HG03378 (cell line): ENCODE measurements at regions not wholly inside any gene's neighbourhood (a gene's known extent, or its start where the extent isn't known, plus 50 kb on each side); places are given as distances from the start of the nearest gene placed in this dataset.

Experiments
- ATAC-seq: cut with Tn5 transposase; IDR thresholded peaks from one replicate; pipeline ENCODE4 v1.9.1; 2021; ENCODE audit warnings: mild to moderate bottlenecking, moderate library complexity; ENCODE audit not compliant: unreplicated experiment

DNA sequence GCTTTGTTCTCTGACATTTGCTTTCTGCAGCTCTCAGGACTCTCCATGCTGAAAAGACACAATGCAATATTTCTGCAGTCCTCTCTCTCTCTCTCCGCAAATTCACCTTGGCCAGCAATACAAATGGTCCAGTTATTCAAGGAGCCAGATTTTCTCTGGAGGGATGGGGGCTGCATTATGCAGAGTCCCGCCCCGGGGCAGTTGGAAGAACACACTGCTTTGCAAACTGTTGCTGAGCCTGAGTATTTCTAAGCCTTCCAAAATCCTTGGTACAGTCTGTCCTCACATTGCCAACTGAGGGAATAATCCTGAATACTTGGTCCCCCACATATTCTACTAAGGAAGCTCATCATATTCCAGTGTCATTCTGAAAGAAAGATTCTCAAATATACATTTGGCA lies 94.3 kb upstream of the ZC3H12C start:
- ATAC-seq, result no peak

DNA sequence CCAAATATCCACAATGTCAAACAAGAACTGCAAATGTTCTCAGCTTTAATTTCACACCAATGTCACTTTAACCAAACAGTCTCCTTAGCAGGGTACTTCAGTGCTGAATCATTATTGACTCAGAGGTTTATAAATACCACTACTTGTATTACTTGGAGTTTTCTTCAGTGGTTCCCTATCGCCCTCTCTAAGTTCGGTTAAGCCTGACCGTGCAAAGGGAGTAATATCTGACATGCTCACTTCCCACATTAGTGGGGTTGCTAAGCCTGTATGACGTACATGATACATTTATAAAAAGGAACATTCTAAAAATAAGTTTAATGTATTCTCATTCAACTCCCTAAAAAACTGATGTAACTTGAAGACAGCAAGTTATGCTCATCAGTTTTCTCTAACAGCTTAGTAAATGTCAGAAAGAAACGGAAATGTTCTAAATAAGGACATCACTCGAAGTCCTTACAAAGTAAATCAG lies 93.1 kb upstream of the ZC3H12C start:
- ATAC-seq, result peak; percentile 98

DNA sequence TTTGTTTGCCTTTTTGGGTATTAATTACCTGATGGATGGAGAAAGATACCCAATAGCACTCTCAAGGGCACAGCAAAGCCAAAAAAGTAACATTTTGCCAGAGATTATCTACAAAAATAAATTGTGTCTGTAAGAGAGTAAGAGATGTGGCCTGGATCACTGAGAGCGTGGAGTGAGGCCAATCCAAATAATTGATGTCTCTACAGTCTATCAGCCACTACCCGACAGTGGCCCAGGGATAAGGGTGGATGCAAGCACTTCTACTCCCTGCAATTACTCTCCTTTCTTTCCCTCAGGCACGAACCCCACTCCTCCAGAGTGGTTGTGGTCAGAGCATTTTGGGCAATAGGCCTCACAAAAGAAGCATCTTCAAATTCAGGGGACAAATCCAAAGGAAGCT lies 92.3 kb upstream of the ZC3H12C start:
- no peak for ATAC-seq

GRCh38 chr11:110003426-110003825 lies 89.8 kb upstream of the ZC3H12C start:
- ATAC-seq, result no peak

DNA sequence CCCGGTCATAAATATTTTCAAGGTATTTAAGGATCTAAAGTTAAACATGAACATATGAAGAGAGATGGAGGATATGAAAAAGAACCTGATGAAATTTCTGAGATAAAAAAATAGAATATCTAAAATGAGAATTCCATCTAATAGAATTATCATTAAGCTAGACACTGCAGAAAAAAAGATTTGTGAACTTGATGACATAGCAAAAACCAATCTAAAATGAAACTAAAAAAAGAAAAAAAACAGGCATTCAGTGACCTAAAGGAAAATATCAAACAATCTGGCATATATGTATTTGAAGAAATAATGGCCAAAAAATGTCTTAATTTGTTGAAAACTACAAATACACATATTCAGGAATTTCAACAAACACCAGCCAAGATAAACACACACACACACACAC lies 81.6 kb upstream of the ZC3H12C start:
- ATAC-seq, result no peak

DNA sequence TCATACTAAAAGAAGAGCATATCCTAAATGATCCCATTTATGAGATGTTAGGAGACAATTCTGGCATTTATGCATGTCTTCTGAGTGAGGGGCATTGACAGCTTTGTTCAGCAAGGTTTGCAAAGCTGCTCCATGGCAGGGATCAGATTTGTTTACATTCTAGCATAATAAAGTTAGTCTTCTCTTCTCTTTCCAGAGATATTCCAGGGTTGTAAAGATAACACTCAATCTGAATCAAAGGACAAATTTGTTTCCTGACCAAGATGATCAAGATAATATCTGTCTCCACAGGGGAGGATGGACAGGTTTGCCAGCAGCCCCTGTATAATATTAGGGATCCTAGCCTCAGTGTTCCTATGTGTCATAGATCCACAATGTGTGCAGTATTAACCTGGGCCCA lies 77.5 kb upstream of the ZC3H12C start:
- no peak for ATAC-seq

GRCh38 chr11:110019675-110020074 lies 73.5 kb upstream of the ZC3H12C start:
- ATAC-seq, result no peak

- ATAC-seq, result no peak
These were observed 70.6 kb upstream of the ZC3H12C start for GRCh38 chr11:110022548-110022947.

GRCh38 chr11:110023711-110024110 lies 69.5 kb upstream of the ZC3H12C start:
- ATAC-seq, result no peak

DNA sequence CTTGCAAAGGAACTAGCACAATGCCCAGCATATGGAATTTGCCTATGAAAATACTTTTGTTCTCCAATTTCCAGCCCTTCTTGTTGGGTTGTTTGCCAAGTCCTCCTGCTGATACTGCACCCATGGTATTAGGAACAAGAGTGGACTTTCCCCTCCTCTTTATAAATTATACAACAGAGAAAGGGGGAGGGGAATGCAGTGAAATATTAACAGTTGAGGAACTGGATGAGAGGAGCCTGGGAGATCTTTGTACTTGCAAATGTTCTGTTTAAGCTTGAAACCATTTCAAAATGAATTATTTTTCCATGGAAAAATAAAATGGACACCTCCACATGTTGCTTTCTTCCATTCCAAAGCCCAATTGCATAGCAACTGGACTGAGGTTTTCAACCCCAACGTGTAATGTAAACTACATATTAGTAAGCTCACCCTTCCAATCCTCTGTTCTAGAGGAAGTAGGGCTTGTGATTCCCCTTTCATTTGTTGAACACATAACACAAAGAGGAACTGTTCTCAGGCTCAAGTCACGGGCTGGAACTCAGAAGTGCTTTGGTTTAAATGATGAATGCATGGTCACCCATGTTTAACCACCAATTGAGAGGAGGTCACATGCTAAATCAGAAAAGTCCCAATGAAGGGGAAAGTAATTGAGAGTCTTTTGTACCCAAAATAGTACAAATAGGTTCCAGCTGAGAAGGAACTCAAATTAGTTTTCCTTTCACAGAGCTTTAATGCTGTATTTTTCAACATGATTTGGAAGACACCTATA lies 66.2 kb upstream of the ZC3H12C start:
- ATAC-seq, result peak; percentile 93

GRCh38 chr11:110027627-110028371 lies 65.4 kb upstream of the ZC3H12C start:
- peak; percentile 51 for ATAC-seq

GRCh38 chr11:110028921-110029320 lies 64.3 kb upstream of the ZC3H12C start:
- no peak for ATAC-seq

DNA sequence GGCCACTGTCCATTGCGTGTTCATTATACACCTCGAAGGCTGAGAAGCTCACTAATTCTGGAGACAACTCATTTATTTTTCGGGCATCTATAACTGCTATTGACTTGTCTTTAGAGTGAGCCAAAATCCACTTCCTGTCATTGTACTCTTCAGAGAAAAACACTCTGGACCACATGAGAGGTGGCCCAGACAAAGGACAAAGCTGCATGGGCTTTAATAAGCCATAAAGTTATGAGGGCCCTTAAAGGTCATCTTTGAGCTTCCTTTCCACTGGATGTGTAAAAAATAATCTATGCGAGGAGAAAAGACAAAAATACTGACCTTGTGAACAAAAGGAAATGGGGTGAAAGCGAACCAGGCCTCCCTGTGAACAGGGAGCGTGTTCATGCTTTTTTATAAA lies 63.5 kb upstream of the ZC3H12C start:
- ATAC-seq, result no peak

DNA sequence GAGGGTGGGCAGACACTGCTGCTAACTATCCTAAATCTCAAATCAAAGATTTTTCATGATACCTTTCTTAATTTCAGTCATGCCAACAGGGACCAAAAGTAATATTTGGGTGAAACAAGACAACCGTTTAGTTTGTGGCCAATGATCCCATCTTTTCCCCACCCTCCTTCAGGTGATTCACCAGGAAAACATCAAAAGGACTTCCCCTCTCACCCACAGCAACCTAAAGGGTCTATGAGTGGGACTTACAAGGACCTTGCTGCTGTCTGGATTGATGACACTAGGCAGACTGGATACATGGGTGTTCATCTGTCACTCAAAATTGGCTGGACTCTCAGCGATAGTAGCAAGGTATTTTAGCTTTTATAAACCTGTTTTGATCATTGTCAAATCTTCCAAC lies 62.0 kb upstream of the ZC3H12C start:
- ATAC-seq, result no peak

- no peak for ATAC-seq
These were observed 60.9 kb upstream of the ZC3H12C start for GRCh38 chr11:110032259-110032658.

GRCh38 chr11:110032957-110033570 lies 60.1 kb upstream of the ZC3H12C start:
- ATAC-seq, result no peak

- ATAC-seq, result no peak
These were observed 58.4 kb upstream of the ZC3H12C start for GRCh38 chr11:110034806-110035205.

DNA sequence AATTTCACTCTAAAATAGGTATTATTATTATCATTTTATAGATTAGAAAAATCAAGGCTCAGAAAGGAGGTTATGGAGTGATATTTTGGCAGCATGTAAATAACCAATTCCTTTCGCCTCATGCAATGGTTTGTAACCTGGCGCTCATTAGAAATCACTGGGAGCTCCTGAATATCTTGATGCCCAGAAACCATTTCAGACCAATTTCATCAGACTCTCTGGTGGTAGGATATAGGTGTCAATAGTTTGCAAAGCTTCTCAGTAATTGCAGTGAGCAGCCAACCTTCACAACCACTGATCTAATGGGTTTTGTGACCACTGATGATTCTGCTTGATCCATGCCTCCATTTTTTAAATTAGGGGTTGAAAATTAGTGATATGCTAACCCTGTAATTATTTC lies 57.8 kb upstream of the ZC3H12C start:
- ATAC-seq, result no peak

DNA sequence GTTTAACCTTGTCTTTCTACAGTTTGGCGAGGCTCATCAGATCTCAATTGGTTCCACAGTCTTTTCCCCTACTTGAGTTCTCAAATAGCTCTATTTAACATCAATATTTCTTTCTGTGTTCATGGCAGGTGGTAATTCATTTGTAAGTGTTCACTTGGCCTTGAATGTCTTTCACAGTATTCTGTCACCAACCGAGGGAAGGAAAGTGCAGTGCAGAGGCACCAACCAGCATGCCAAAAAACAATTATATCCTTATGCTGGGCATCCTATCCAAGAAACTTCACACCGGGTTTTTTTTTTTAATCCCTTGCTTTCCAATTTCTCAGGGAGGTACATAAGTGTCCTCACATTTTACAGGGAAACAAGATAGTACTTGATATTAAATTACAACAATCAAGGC lies 55.0 kb upstream of the ZC3H12C start:
- ATAC-seq, result no peak
